ENCODE measurements at regions not wholly inside any gene's neighbourhood (a gene's known extent, or its start where the extent isn't known, plus 50 kb on each side); places are given as distances from the start of the nearest gene placed in this dataset.

- H3K27ac ChIP-seq, result no peak overlapping the region
- TF ChIP-seq CTCF (IDR thresholded peaks at IDR 0.05; ENCODE audit: low read depth, low read length), result no peak
- H3K27me3 ChIP-seq (ENCODE audit: insufficient read depth, low read depth, severe bottlenecking), result no peaks in the 10 kb centered on the region
- H3K36me3 ChIP-seq, result no peaks in the 10 kb centered on the region
- DNase-seq, result no peak
- H3K4me3 ChIP-seq (ENCODE audit: low read depth, low read length), result no peak overlapping the region
- no peaks in the 10 kb centered on the region for H3K9me3 ChIP-seq (ENCODE audit: severe bottlenecking)
Measured at GRCh38 chr3:124579641-124580040, 150.6 kb upstream of the UMPS start.

GRCh38 chr3:124582196-124582595 is 148.1 kb upstream of the UMPS start:
- no peaks in the 10 kb centered on the region for H3K9me3 ChIP-seq (ENCODE audit: severe bottlenecking)
- TF ChIP-seq CTCF (IDR thresholded peaks at IDR 0.05; ENCODE audit: low read depth, low read length), result no peak
- H3K36me3 ChIP-seq, result no peaks in the 10 kb centered on the region
- H3K27ac ChIP-seq, result no peak overlapping the region
- H3K27me3 ChIP-seq (ENCODE audit: insufficient read depth, low read depth, severe bottlenecking), result no peaks in the 10 kb centered on the region
- H3K4me3 ChIP-seq (ENCODE audit: low read depth, low read length), result no peak overlapping the region
- DNase-seq, result no peak

GRCh38 chr3:124582621-124583395 is 147.4 kb upstream of the UMPS start:
- Histone ChIP-seq H3K27ac (no peak overlapping the region), H3K36me3 (no peaks in the 10 kb centered on the region), H3K27me3 (ENCODE audit: insufficient read depth, low read depth, severe bottlenecking) (no peaks in the 10 kb centered on the region), H3K9me3 (ENCODE audit: severe bottlenecking) (no peaks in the 10 kb centered on the region), H3K4me3 (ENCODE audit: low read depth, low read length) (no peak overlapping the region)
- DNase-seq, result no peak
- no peak for TF ChIP-seq CTCF (IDR thresholded peaks at IDR 0.05; ENCODE audit: low read depth, low read length)

- Histone ChIP-seq H3K9me3 (ENCODE audit: severe bottlenecking) (no peaks in the 10 kb centered on the region), H3K36me3 (no peaks in the 10 kb centered on the region), H3K27me3 (ENCODE audit: insufficient read depth, low read depth, severe bottlenecking) (no peaks in the 10 kb centered on the region), H3K4me3 (ENCODE audit: low read depth, low read length) (peak overlapping the region; percentile 47; the same call in 1 of the 2 replicates), H3K27ac (no peak overlapping the region)
- TF ChIP-seq CTCF (IDR thresholded peaks at IDR 0.05; ENCODE audit: low read depth, low read length), result no peak
- DNase-seq, result no peak
Measured at GRCh38 chr3:124584245-124584551, 146.1 kb upstream of the UMPS start.

GRCh38 chr3:124584552-124585391 is 145.5 kb upstream of the UMPS start:
- Histone ChIP-seq H3K36me3 (no peaks in the 10 kb centered on the region), H3K9me3 (ENCODE audit: severe bottlenecking) (no peaks in the 10 kb centered on the region), H3K4me3 (ENCODE audit: low read depth, low read length) (peak overlapping the region; percentile 47), H3K27ac (no peak overlapping the region), H3K27me3 (ENCODE audit: insufficient read depth, low read depth, severe bottlenecking) (no peaks in the 10 kb centered on the region)
- peak; percentile 69 for DNase-seq
- TF ChIP-seq CTCF (IDR thresholded peaks at IDR 0.05; ENCODE audit: low read depth, low read length), result no peak
